Breast epithelium (tissue), 4 donors: ENCODE measurements at regions not wholly inside any gene's neighbourhood (a gene's known extent, or its start where the extent isn't known, plus 50 kb on each side); places are given as distances from the start of the nearest gene placed in this dataset.

Experiments used
- DNase-seq, 2 donors: peaks; one replicate each; pipeline ENCODE4 v3.0.0-alpha.2; 2019; ENCODE audit warnings: low spot score in 2 of 2
- H3K27ac ChIP-seq, 2 donors: fragments of 200-600 bp; sonication (generic) in 1 of 2; one replicate each; pipeline ENCODE4 v1.5.1; 2016 to 2019; ENCODE audit warnings: mild to moderate bottlenecking in 1 of 2
- H3K27me3 ChIP-seq, 2 donors: fragments of 200-600 bp; sonication (generic) in 1 of 2; one replicate each; pipeline versions ENCODE4 v1.5.1 to v1.6.0; 2017 to 2019; ENCODE audit warnings: control low read depth in 1 of 2, mild to moderate bottlenecking in 1 of 2
- H3K36me3 ChIP-seq: fragments of 200-600 bp; one replicate; pipeline ENCODE4 v1.5.1; 2019
- H3K4me1 ChIP-seq, 2 donors: fragments of 200-600 bp; sonication (generic); one replicate each; pipeline ENCODE4 v1.5.1; 2016 to 2019; ENCODE audit warnings: control low read depth in 1 of 2
- H3K4me3 ChIP-seq, 3 donors: fragments of 200-600 bp; sonication (generic); 1 replicate in 2 of 3; 2 replicates in 1 of 3; pipeline ENCODE4 v1.5.1; 2016 to 2019; ENCODE audit warnings: mild to moderate bottlenecking in 3 of 3, moderate library complexity in 2 of 3
- H3K9me3 ChIP-seq, 2 donors: fragments of 200-600 bp; sonication (generic) in 1 of 2; one replicate each; pipeline ENCODE4 v1.5.1; 2016 to 2019; ENCODE audit warnings: control low read depth in 1 of 2
- CTCF ChIP-seq, 3 donors: fragments of 450-650 bp; IDR thresholded peaks; one replicate each; pipeline ENCODE4 v1.5.1; 2016 to 2017; ENCODE audit warnings: antibody characterized with exemption in 3 of 3, mild to moderate bottlenecking in 3 of 3, moderate library complexity in 3 of 3
- POLR2A ChIP-seq: fragments of 450-650 bp; IDR thresholded peaks from one replicate; pipeline ENCODE4 v1.6.1; 2016; ENCODE audit warnings: antibody characterized with exemption, mild to moderate bottlenecking, moderate library complexity
- POLR2AphosphoS5 ChIP-seq, 3 donors: sonication (generic); formaldehyde crosslinking; IDR thresholded peaks; one replicate each; pipeline ENCODE4 v1.6.1; 2017; ENCODE audit warnings: antibody characterized with exemption in 3 of 3
- intact Hi-C: fragments of 100-400 bp; cut with DNase I; formaldehyde crosslinking; loops from one replicate; pipeline ENCODE4 v1.15.1; 2023; ENCODE audit warnings: low total_unique reads

DNA sequence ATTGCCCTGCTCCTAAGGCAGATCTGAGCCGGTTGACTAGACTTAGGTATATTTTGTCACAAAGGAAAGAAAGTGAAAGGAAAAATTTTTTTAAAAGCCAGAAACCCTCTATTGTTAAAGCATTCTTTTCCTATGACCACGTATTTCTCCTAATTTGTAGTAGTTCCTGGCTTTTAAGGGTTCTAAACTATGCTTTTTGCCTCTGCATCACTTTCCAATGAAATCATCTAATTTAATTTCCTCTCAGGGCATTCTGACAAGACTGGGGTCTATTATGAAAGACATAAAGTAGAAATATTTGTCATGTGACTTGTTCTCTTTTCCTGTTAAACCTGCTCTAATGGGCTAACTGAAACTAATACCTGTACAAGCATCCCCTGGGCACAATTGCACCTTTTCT, 233.0 kb upstream of the PRR20A start:
- DNase-seq = no peak
- TF ChIP-seq CTCF (IDR thresholded peaks at IDR 0.05) = no peak
- intact Hi-C loops = no loop called here
- Histone ChIP-seq H3K27ac (no peak overlapping the region), H3K4me1 (no peaks in the 10 kb centered on the region), H3K27me3 (no peaks in the 10 kb centered on the region), H3K4me3 (peak overlapping the region in 2 of 3 donors; percentile 10 to 15), H3K9me3 (no peaks in the 10 kb centered on the region), H3K36me3 (no peaks in the 10 kb centered on the region)

GRCh38 chr13:56909896-56910600, 230.7 kb upstream of the PRR20A start:
- DNase-seq = no peak
- TF ChIP-seq CTCF (IDR thresholded peaks at IDR 0.05) (no peak), POLR2AphosphoS5 (IDR thresholded peaks at IDR 0.05) (no peak), POLR2A (no peak)
- no peak overlapping the region for H3K27ac ChIP-seq
- no peaks in the 10 kb centered on the region for H3K9me3 ChIP-seq
- no peak overlapping the region for H3K4me3 ChIP-seq
- intact Hi-C loops = no loop called here
- H3K27me3 ChIP-seq = no peaks in the 10 kb centered on the region
- H3K4me1 ChIP-seq = no peaks in the 10 kb centered on the region
- no peaks in the 10 kb centered on the region for H3K36me3 ChIP-seq

GRCh38 chr13:56917966-56918365, 222.8 kb upstream of the PRR20A start:
- Histone ChIP-seq H3K9me3 (no peaks in the 10 kb centered on the region), H3K4me1 (no peaks in the 10 kb centered on the region), H3K27ac (no peak overlapping the region), H3K36me3 (no peaks in the 10 kb centered on the region), H3K27me3 (no peaks in the 10 kb centered on the region), H3K4me3 (no peak overlapping the region)
- TF ChIP-seq POLR2AphosphoS5 (IDR thresholded peaks at IDR 0.05) = no peak
- TF ChIP-seq CTCF (IDR thresholded peaks at IDR 0.05) = no peak
- TF ChIP-seq POLR2A = no peak
- intact Hi-C loops = no loop called here
- no peak for DNase-seq

DNA sequence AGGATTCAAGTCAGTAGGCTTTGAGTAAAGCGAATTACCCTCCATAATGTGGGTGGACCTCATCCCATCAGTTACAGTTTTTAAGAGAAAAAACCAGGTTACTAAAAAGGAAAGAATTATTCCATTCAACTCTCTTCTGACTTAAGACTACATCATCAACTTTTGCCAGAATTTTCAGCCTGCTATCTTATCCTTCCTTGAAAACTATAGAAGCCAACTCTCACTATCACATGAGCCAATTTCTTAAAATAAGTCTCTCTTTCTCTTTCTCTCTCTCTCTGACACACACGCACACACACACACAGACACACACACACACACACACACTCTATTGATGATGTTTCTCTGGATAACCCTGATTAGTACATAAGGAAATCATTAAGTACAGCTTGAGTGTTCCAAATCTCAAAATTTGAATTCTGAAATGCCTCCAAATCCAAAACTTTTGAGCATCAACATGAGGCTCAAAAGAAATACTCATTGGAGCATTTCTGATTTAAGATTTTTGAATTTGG, 217.0 kb upstream of the PRR20A start:
- Histone ChIP-seq H3K27me3 (no peaks in the 10 kb centered on the region), H3K27ac (no peak overlapping the region), H3K9me3 (no peaks in the 10 kb centered on the region), H3K4me3 (no peak overlapping the region), H3K4me1 (no peaks in the 10 kb centered on the region), H3K36me3 (no peaks in the 10 kb centered on the region)
- no peak for TF ChIP-seq POLR2A
- no peak for TF ChIP-seq POLR2AphosphoS5 (IDR thresholded peaks at IDR 0.05)
- TF ChIP-seq CTCF (IDR thresholded peaks at IDR 0.05) = no peak
- DNase-seq = no peak
- intact Hi-C loops = no loop called here

DNA sequence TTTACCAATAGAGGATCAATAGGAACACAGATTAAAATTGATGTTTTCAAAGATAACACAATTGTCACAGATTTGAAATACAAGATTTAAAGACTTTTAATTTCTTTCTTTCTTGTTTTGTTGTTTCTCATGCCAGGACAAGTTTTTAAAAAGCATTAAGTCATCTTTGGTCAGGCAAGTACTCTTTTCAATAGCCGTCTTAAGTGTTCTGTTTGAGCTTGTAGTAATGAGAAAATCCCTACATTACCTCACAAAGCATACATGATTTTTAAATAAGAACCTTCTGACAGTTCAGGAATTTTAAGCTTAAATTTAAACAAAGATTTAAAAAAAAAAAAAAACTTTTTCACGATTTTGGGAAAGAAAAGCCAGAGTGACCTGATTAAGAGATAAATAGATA, 216.3 kb upstream of the PRR20A start:
- H3K4me1 ChIP-seq = no peaks in the 10 kb centered on the region
- H3K27me3 ChIP-seq = no peaks in the 10 kb centered on the region
- no peak for DNase-seq
- TF ChIP-seq POLR2AphosphoS5 (IDR thresholded peaks at IDR 0.05) (no peak), CTCF (IDR thresholded peaks at IDR 0.05) (no peak), POLR2A (no peak)
- H3K27ac ChIP-seq = no peak overlapping the region
- H3K36me3 ChIP-seq = no peaks in the 10 kb centered on the region
- no peak overlapping the region for H3K4me3 ChIP-seq
- no peaks in the 10 kb centered on the region for H3K9me3 ChIP-seq
- intact Hi-C loops = no loop called here
